NAMALWA (cell line): ENCODE measurements at regions not wholly inside any gene's neighbourhood (a gene's known extent, or its start where the extent isn't known, plus 50 kb on each side); places are given as distances from the start of the nearest gene placed in this dataset.
A peak's percentile ranks its signal among the peaks of the same experiment; 100 is the strongest.
"Not testable (repeated sequence)": the region's sequence is repeated elsewhere in the genome, so short reads cannot be mapped to it uniquely, and the experiment has no call there.

Experiments
- DNase-seq: peaks from one replicate; pipeline ENCODE4 v3.0.0-alpha.2; 2015; ENCODE audit warnings: low spot score

- DNase-seq, result no peak
These were observed 125.6 kb downstream of the GLRX3 start for GRCh38 chr10:130261766-130262165.

- no peak for DNase-seq
These were observed 127.1 kb downstream of the GLRX3 start for GRCh38 chr10:130263289-130263688.

GRCh38 chr10:130265542-130265941 is 129.4 kb downstream of the GLRX3 start:
- DNase-seq, result no peak

GRCh38 chr10:130282492-130283218 is 146.5 kb downstream of the GLRX3 start:
- no peak for DNase-seq

GRCh38 chr10:130283219-130283545 is 147.0 kb downstream of the GLRX3 start:
- DNase-seq, result no peak

GRCh38 chr10:130295761-130296160 is 159.6 kb downstream of the GLRX3 start:
- not testable (repeated sequence) for DNase-seq

- DNase-seq, result no peak
These were observed 164.4 kb downstream of the GLRX3 start for GRCh38 chr10:130300608-130301020.

- no peak for DNase-seq
These were observed 165.1 kb downstream of the GLRX3 start for GRCh38 chr10:130301021-130301892.

GRCh38 chr10:130326954-130327353 is 190.8 kb downstream of the GLRX3 start:
- DNase-seq, result no peak

- no peak for DNase-seq
These were observed 193.6 kb downstream of the GLRX3 start for GRCh38 chr10:130329792-130330191.

- DNase-seq, result peak; percentile 44
These were observed 197.0 kb downstream of the GLRX3 start for GRCh38 chr10:130333185-130333584.

GRCh38 chr10:130335336-130335735 is 199.1 kb downstream of the GLRX3 start:
- no peak for DNase-seq

- DNase-seq, result peak; percentile 3
These were observed 200.6 kb downstream of the GLRX3 start for GRCh38 chr10:130336617-130337304.

GRCh38 chr10:130337305-130337640 is 201.1 kb downstream of the GLRX3 start:
- no peak for DNase-seq

GRCh38 chr10:130337696-130338635 is 201.8 kb downstream of the GLRX3 start:
- DNase-seq, result no peak

GRCh38 chr10:130338636-130339024 is 202.4 kb downstream of the GLRX3 start:
- no peak for DNase-seq

- DNase-seq, result no peak
These were observed 202.9 kb downstream of the GLRX3 start for GRCh38 chr10:130339091-130339490.

GRCh38 chr10:130339911-130340310 is 203.7 kb downstream of the GLRX3 start:
- DNase-seq, result no peak

- DNase-seq, result no peak
These were observed 204.6 kb downstream of the GLRX3 start for GRCh38 chr10:130340816-130341215.

GRCh38 chr10:130341356-130341755 is 205.2 kb downstream of the GLRX3 start:
- DNase-seq, result peak; percentile 37

GRCh38 chr10:130345728-130346127 is 209.5 kb downstream of the GLRX3 start:
- no peak for DNase-seq

GRCh38 chr10:130350996-130351395 is 214.8 kb downstream of the GLRX3 start:
- DNase-seq, result no peak
